Epithelial cell of esophagus (primary cell): ENCODE measurements at regions not wholly inside any gene's neighbourhood (a gene's known extent, or its start where the extent isn't known, plus 50 kb on each side); places are given as distances from the start of the nearest gene placed in this dataset.

Experiments used
- DNase-seq: peaks from one replicate; pipeline ENCODE4 v3.0.0; 2010; ENCODE audit warnings: low read depth
- H3K4me3 ChIP-seq: 2 replicates; pipeline ENCODE4 v1.5.1; 2011; ENCODE audit warnings: mild to moderate bottlenecking, low read length, control low read depth
- CTCF ChIP-seq: IDR thresholded peaks from 2 replicates; pipeline ENCODE4 v1.5.1; 2011; ENCODE audit warnings: low read depth, mild to moderate bottlenecking, low read length, control low read depth, inconsistent platforms; ENCODE audit not compliant: insufficient read depth; ENCODE audit errors: missing control alignments

DNA sequence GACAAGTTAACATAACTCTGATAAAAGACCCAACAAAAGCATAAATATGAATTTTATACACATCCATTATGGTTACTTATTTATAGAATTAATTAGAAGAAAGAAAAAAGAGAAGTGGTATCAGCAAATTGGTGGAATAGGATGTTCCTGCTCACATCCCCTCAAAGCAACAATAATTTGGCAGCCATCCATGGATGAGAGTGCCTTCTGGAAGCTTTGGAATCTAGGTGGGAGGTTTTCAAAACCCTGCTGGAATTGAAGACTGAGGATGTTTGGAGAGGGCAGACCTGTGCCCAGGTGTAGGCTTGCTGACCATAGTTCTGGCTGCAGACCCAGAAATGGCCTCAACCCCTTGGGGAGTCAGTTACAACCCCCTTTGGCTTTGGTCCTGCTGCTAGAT is 91.2 kb downstream of the EDEM1 start:
- H3K4me3 ChIP-seq, result no peak overlapping the region
- no peak for DNase-seq
- no peak for TF ChIP-seq CTCF

- DNase-seq, result no peak
- H3K4me3 ChIP-seq, result no peak overlapping the region
- TF ChIP-seq CTCF, result no peak
Measured at GRCh38 chr3:5282703-5283102, 95.2 kb downstream of the EDEM1 start.

GRCh38 chr3:5285439-5285838 is 97.9 kb downstream of the EDEM1 start:
- DNase-seq, result no peak
- no peak overlapping the region for H3K4me3 ChIP-seq
- no peak for TF ChIP-seq CTCF

- DNase-seq, result no peak
- TF ChIP-seq CTCF, result no peak
- no peak overlapping the region for H3K4me3 ChIP-seq
Measured at GRCh38 chr3:5290915-5291314, 103.4 kb downstream of the EDEM1 start.

DNA sequence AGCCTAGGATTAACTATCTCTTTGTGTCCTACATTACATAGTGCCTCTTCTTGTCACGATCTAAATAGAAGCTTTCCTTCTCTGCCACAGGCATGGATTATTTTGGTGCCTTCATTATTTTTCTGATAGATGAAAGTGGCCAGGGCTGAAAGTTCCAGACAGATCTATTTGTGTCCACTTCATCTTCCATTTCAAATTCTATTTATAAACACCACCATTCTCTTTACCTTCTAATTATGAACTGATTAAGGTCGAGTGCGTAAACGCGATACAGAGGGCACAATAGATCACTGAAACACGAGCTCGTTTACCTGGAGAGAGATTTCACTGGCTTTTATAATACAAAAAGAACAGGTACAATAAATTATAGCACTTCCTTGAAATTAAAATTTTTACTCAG is 105.0 kb downstream of the EDEM1 start:
- no peak for DNase-seq
- TF ChIP-seq CTCF, result no peak
- H3K4me3 ChIP-seq, result no peak overlapping the region

- no peak overlapping the region for H3K4me3 ChIP-seq
- TF ChIP-seq CTCF, result no peak
- DNase-seq, result no peak
Measured at GRCh38 chr3:5293207-5293606, 105.7 kb downstream of the EDEM1 start.

- TF ChIP-seq CTCF, result no peak
- DNase-seq, result peak; percentile 32
- no peak overlapping the region for H3K4me3 ChIP-seq
Measured at GRCh38 chr3:5294356-5294755, 106.8 kb downstream of the EDEM1 start.
